ENCODE measurements at regions not wholly inside any gene's neighbourhood (a gene's known extent, or its start where the extent isn't known, plus 50 kb on each side); places are given as distances from the start of the nearest gene placed in this dataset.

DNA sequence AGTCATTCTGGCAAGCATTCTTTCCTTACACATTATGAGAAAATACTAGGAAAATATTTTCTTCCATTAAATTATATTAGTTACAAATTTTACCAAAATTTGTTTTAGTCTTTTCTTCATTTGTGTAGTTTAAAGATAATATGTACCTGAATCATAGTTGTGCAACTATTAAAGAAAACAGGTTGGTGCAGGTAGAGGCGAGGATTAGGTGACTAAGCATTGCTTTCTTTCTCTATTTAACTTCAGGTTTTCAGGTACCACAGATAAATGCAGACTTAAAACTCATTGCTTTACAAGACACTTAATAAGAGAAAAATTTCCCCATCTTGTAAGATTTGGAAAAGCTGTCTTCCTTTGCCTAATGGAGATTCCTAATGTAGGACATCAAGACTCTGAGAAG is 1175.5 kb upstream of the ADGRB3 start:
- H3K36me3 ChIP-seq (ENCODE audit: low read depth, low read length), result no peaks in the 10 kb centered on the region
- no peak overlapping the region for H3K4me2 ChIP-seq (ENCODE audit: low read length)
- no peaks in the 10 kb centered on the region for H3K4me1 ChIP-seq (ENCODE audit: insufficient read depth, low read length)
- H3F3A ChIP-seq (ENCODE audit: low read length, unreplicated experiment), result no peaks in the 10 kb centered on the region
- CTCF ChIA-PET, result no interaction called here
- no peak overlapping the region for H3K27ac ChIP-seq (ENCODE audit: low read length)
- H3K27me3 ChIP-seq (ENCODE audit: low read length), result no peaks in the 10 kb centered on the region
- TF ChIP-seq EZH2phosphoT487 (IDR thresholded peaks at IDR 0.05; ENCODE audit: borderline replicate concordance, low read length), result no peak
- no peak overlapping the region for H3K4me3 ChIP-seq (ENCODE audit: low read length)
- no TSS peak for BruUV-seq (replicated peaks)
- POLR2A ChIA-PET (ENCODE audit: unreplicated experiment), result no interaction called here
- ATAC-seq (no peak), DNase-seq (no peak)
- H3K9me2 ChIP-seq (replicated peaks; ENCODE audit: low read length), result no peaks in the 10 kb centered on the region
- H4K20me1 ChIP-seq (ENCODE audit: low read length), result no peaks in the 10 kb centered on the region
- no peaks in the 10 kb centered on the region for H3K79me2 ChIP-seq (ENCODE audit: low read length)
- H3K9me3 ChIP-seq (ENCODE audit: low read length), result no peaks in the 10 kb centered on the region
- no peak overlapping the region for H2AFZ ChIP-seq (ENCODE audit: low read length)
- intact Hi-C loops (cut with micrococcal nuclease), result no loop called here
- no peak overlapping the region for H3K9ac ChIP-seq (ENCODE audit: low read length)

DNA sequence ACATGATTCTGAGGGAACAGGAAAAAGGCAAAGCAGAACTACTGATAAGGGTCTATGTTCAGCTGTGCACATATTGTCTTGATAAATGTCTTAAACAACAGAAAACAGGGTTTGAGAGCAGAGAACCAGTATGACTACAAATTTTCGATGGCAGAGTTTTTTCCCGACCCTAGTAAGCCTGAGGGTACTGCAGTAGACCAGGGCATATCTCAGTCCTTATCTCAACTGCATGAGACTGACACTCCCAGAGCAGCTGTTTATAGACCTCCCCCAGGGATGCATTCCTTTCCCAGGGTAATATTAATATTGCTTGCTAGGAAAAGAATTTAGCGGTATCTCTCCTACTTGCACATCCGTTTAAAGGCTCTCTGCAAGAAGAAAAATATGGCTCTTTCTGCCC is 1176.8 kb upstream of the ADGRB3 start:
- Histone ChIP-seq H3K4me3 (ENCODE audit: low read length) (no peak overlapping the region), H4K20me1 (ENCODE audit: low read length) (no peaks in the 10 kb centered on the region), H3F3A (ENCODE audit: low read length, unreplicated experiment) (no peaks in the 10 kb centered on the region), H3K36me3 (ENCODE audit: low read depth, low read length) (no peaks in the 10 kb centered on the region), H3K79me2 (ENCODE audit: low read length) (no peaks in the 10 kb centered on the region), H3K27me3 (ENCODE audit: low read length) (no peaks in the 10 kb centered on the region), H3K9me3 (ENCODE audit: low read length) (no peaks in the 10 kb centered on the region), H3K4me1 (ENCODE audit: insufficient read depth, low read length) (no peaks in the 10 kb centered on the region), H3K4me2 (ENCODE audit: low read length) (no peak overlapping the region), H3K9ac (ENCODE audit: low read length) (no peak overlapping the region), H3K27ac (ENCODE audit: low read length) (no peak overlapping the region), H2AFZ (ENCODE audit: low read length) (no peak overlapping the region), H3K9me2 (replicated peaks; ENCODE audit: low read length) (no peaks in the 10 kb centered on the region)
- no TSS peak for BruUV-seq (replicated peaks)
- ChIA-PET POLR2A (ENCODE audit: unreplicated experiment) (no interaction called here), CTCF (no interaction called here)
- no peak for TF ChIP-seq EZH2 (IDR thresholded peaks at IDR 0.05; ENCODE audit: low read length, unreplicated experiment)
- TF ChIP-seq, protein P1, sequence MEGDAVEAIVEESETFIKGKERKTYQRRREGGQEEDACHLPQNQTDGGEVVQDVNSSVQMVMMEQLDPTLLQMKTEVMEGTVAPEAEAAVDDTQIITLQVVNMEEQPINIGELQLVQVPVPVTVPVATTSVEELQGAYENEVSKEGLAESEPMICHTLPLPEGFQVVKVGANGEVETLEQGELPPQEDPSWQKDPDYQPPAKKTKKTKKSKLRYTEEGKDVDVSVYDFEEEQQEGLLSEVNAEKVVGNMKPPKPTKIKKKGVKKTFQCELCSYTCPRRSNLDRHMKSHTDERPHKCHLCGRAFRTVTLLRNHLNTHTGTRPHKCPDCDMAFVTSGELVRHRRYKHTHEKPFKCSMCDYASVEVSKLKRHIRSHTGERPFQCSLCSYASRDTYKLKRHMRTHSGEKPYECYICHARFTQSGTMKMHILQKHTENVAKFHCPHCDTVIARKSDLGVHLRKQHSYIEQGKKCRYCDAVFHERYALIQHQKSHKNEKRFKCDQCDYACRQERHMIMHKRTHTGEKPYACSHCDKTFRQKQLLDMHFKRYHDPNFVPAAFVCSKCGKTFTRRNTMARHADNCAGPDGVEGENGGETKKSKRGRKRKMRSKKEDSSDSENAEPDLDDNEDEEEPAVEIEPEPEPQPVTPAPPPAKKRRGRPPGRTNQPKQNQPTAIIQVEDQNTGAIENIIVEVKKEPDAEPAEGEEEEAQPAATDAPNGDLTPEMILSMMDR (conservative IDR thresholded peaks at IDR 0.05; ENCODE audit: low read depth, low read length), result no peak
- no peak for TF ChIP-seq EZH2phosphoT487 (IDR thresholded peaks at IDR 0.05; ENCODE audit: borderline replicate concordance, low read length)
- no peak for DNase-seq
- no peak for ATAC-seq
- intact Hi-C loops (cut with micrococcal nuclease), result no loop called here

- CTCF ChIA-PET, result no interaction called here
Observed at GRCh38 chr6:67451874-67452273, 1183.2 kb upstream of the ADGRB3 start.

More at GRCh38 chr6:67451874-67452273, 1183.2 kb upstream of the ADGRB3 start:
- BruUV-seq (replicated peaks), result no TSS peak
- DNase-seq (no peak), ATAC-seq (no peak)
- no peaks in the 10 kb centered on the region for H4K20me1 ChIP-seq (ENCODE audit: low read length)
- no peak overlapping the region for H3K4me3 ChIP-seq (ENCODE audit: low read length)
- H3K79me2 ChIP-seq (ENCODE audit: low read length), result no peaks in the 10 kb centered on the region
- H2AFZ ChIP-seq (ENCODE audit: low read length), result no peak overlapping the region
- H3F3A ChIP-seq (ENCODE audit: low read length, unreplicated experiment), result no peaks in the 10 kb centered on the region
- no peaks in the 10 kb centered on the region for H3K9me2 ChIP-seq (replicated peaks; ENCODE audit: low read length)
- H3K9ac ChIP-seq (ENCODE audit: low read length), result no peak overlapping the region
- H3K4me1 ChIP-seq (ENCODE audit: insufficient read depth, low read length), result no peaks in the 10 kb centered on the region
- H3K9me3 ChIP-seq (ENCODE audit: low read length), result no peaks in the 10 kb centered on the region
- no peak overlapping the region for H3K27ac ChIP-seq (ENCODE audit: low read length)
- TF ChIP-seq EZH2phosphoT487 (IDR thresholded peaks at IDR 0.05; ENCODE audit: borderline replicate concordance, low read length) (no peak), EZH2 (IDR thresholded peaks at IDR 0.05; ENCODE audit: low read length, unreplicated experiment) (no peak)
- TF ChIP-seq, protein P1 (conservative IDR thresholded peaks at IDR 0.05; ENCODE audit: low read depth, low read length), result no peak
- POLR2A ChIA-PET (ENCODE audit: unreplicated experiment), result no interaction called here
- no peak overlapping the region for H3K4me2 ChIP-seq (ENCODE audit: low read length)
- H3K36me3 ChIP-seq (ENCODE audit: low read depth, low read length), result no peaks in the 10 kb centered on the region
- intact Hi-C loops (cut with micrococcal nuclease), result no loop called here
- no peaks in the 10 kb centered on the region for H3K27me3 ChIP-seq (ENCODE audit: low read length)
